Trophoblast cell (in vitro differentiated cells and primary cell): ENCODE measurements at regions not wholly inside any gene's neighbourhood (a gene's known extent, or its start where the extent isn't known, plus 50 kb on each side); places are given as distances from the start of the nearest gene placed in this dataset.

Experiments
- DNase-seq, 2 donors: peaks; one replicate each; pipeline ENCODE4 v3.0.0-alpha.2; 2016
- H2AFZ ChIP-seq: 2 replicates; pipeline ENCODE4 v1.6.1; 2013; ENCODE audit warnings: low read length, moderate library complexity, mild to moderate bottlenecking; ENCODE audit not compliant: insufficient read depth, poor library complexity
- H2AK5ac ChIP-seq: 2 replicates; pipeline ENCODE4 v1.6.1; 2013; ENCODE audit warnings: mild to moderate bottlenecking, low read length
- H2BK120ac ChIP-seq: 2 replicates; pipeline ENCODE4 v1.6.1; 2013; ENCODE audit warnings: low read length, mild to moderate bottlenecking, moderate library complexity; ENCODE audit not compliant: insufficient read depth, poor library complexity
- H2BK12ac ChIP-seq: 2 replicates; pipeline ENCODE4 v1.6.1; 2013; ENCODE audit warnings: mild to moderate bottlenecking, low read length, moderate library complexity
- H2BK5ac ChIP-seq: 2 replicates; pipeline ENCODE4 v1.6.1; 2013; ENCODE audit warnings: low read length, low read depth, moderate library complexity, mild to moderate bottlenecking; ENCODE audit not compliant: poor library complexity
- H3K14ac ChIP-seq: 2 replicates; pipeline ENCODE4 v1.6.1; 2013; ENCODE audit warnings: mild to moderate bottlenecking, low read length
- H3K18ac ChIP-seq: 2 replicates; pipeline ENCODE4 v1.6.1; 2013; ENCODE audit warnings: mild to moderate bottlenecking, low read length
- H3K23ac ChIP-seq: 2 replicates; pipeline ENCODE4 v1.6.1; 2013; ENCODE audit warnings: low read length
- H3K27ac ChIP-seq: 2 replicates; pipeline ENCODE4 v1.5.1; 2013; ENCODE audit warnings: low read depth, mild to moderate bottlenecking, inconsistent platforms, low read length, moderate library complexity
- H3K27me3 ChIP-seq: 2 replicates; pipeline ENCODE4 v1.6.1; 2013; ENCODE audit warnings: inconsistent platforms, mild to moderate bottlenecking, low read length, moderate library complexity; ENCODE audit not compliant: insufficient read depth
- H3K36me3 ChIP-seq, 2 experiments: 1 replicate in 1 of 2; 2 replicates in 1 of 2; pipeline ENCODE4 v1.6.1; 2013; ENCODE audit warnings: low read length in 2 of 2, mild to moderate bottlenecking in 2 of 2, moderate library complexity in 1 of 2; ENCODE audit not compliant: insufficient read depth in 2 of 2, control insufficient read depth in 1 of 2
- H3K4ac ChIP-seq: 2 replicates; pipeline ENCODE4 v1.6.1; 2013; ENCODE audit warnings: low read depth, mild to moderate bottlenecking, low read length, moderate library complexity
- H3K4me1 ChIP-seq, 2 experiments: 1 replicate in 1 of 2; 2 replicates in 1 of 2; pipeline ENCODE4 v1.6.1; 2013; ENCODE audit warnings: low read length in 2 of 2, mild to moderate bottlenecking in 2 of 2, moderate library complexity in 1 of 2; ENCODE audit not compliant: insufficient read depth in 2 of 2, control insufficient read depth in 1 of 2
- H3K4me2 ChIP-seq: 2 replicates; pipeline ENCODE4 v1.6.1; 2013; ENCODE audit warnings: inconsistent platforms, mild to moderate bottlenecking, low read length, moderate library complexity
- H3K4me3 ChIP-seq: 2 replicates; pipeline ENCODE4 v1.5.1; 2013; ENCODE audit warnings: mild to moderate bottlenecking, low read depth, low read length, inconsistent platforms
- H3K79me1 ChIP-seq: one replicate; pipeline ENCODE4 v1.6.1; 2013; ENCODE audit warnings: low read length
- H3K79me2 ChIP-seq: 2 replicates; pipeline ENCODE4 v1.6.1; 2013; ENCODE audit warnings: low read length, mild to moderate bottlenecking; ENCODE audit not compliant: control insufficient read depth, insufficient read depth, poor library complexity
- H3K9ac ChIP-seq: 2 replicates; pipeline ENCODE4 v1.6.1; 2013; ENCODE audit warnings: mild to moderate bottlenecking, low read length
- H3K9me3 ChIP-seq: 2 replicates; pipeline ENCODE4 v1.6.1; 2013; ENCODE audit warnings: low read depth, mild to moderate bottlenecking, control low read depth, inconsistent platforms, low read length; ENCODE audit not compliant: insufficient read depth
- H4K12ac ChIP-seq: 2 replicates; pipeline ENCODE4 v1.6.1; 2013; ENCODE audit warnings: low read depth, mild to moderate bottlenecking, low read length, moderate library complexity
- H4K8ac ChIP-seq: 2 replicates; pipeline ENCODE4 v1.6.1; 2013; ENCODE audit warnings: low read depth, mild to moderate bottlenecking, low read length, moderate library complexity
- H4K91ac ChIP-seq: one replicate; pipeline ENCODE4 v1.6.1; 2013; ENCODE audit warnings: low read depth, mild to moderate bottlenecking, low read length, moderate library complexity
- WGBS: extraction: QIAGEN DNeasy Blood & Tissue Kit; methylation state at CpG from one replicate; pipeline ENCODE4 v1.1.7; 2013; ENCODE audit warnings: missing lambda C conversion rate; ENCODE audit not compliant: insufficient read length, insufficient coverage; ENCODE audit errors: extremely low coverage; 5-methylcytosine and 5-hydroxymethylcytosine counted together

DNA sequence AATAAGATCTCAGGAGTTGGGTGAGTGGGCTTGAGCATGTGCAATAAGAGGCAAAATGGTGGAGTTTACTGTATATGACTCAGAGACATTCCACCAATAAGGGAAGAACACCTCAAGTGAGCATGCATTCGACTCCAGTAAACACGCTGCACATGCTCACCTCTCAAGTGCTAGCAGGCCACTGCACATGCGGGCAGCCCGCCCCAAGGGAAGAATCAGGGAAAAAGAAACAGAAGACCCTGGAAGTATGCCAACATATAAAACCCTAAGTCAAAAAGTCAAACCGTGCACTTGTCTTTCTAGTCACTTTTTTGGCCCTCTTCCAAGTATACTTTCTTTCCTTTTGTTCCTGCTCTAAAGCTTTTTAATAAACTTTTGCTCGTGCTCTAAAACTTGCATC, 245.3 kb upstream of the RASA1 start:
- H3K4ac ChIP-seq = no peak overlapping the region

DNA sequence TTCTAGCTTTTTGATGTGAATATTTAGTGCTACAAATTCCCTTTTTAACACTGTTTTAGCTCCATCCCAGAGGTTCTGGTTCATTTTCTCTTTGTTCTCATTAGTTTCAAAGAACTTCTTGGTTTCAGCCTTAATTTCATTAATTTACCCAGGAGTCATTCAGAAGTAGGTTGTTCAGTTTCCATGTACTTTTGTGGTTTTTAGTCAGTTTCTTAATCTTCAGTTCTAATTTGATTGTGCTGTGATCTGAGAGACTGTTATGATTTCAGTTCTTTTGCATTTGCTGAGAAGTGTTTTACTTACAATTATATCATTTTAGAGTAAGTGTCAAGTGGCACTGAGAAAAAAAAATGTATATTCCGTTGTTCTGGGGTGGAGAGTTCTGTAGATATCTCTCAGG, 240.1 kb upstream of the RASA1 start:
- no peak overlapping the region for H3K4ac ChIP-seq
- WGBS = no CpG with 5 or more reads among the region's 1 CpG
- no peak overlapping the region for H3K23ac ChIP-seq
- H2AFZ ChIP-seq = no peak overlapping the region
- no peak overlapping the region for H2BK120ac ChIP-seq
- no peaks in the 10 kb centered on the region for H3K79me1 ChIP-seq
- H3K4me2 ChIP-seq = no peak overlapping the region
- no peak overlapping the region for H4K12ac ChIP-seq
- H3K9me3 ChIP-seq = no peaks in the 10 kb centered on the region
- H3K18ac ChIP-seq = no peak overlapping the region
- DNase-seq = no peak
- H4K91ac ChIP-seq = no peak overlapping the region
- H3K36me3 ChIP-seq = no peaks in the 10 kb centered on the region
- no peak overlapping the region for H3K9ac ChIP-seq
- H2BK5ac ChIP-seq = no peak overlapping the region
- no peaks in the 10 kb centered on the region for H3K27me3 ChIP-seq
- H3K14ac ChIP-seq = no peak overlapping the region
- no peak overlapping the region for H2BK12ac ChIP-seq
- H4K8ac ChIP-seq = no peak overlapping the region
- no peak overlapping the region for H3K4me3 ChIP-seq
- H3K4me1 ChIP-seq = peaks cover 7 to 10% of the 10 kb centered on the region in 2 experiments
- no peaks in the 10 kb centered on the region for H3K79me2 ChIP-seq
- H3K27ac ChIP-seq = no peak overlapping the region
- H2AK5ac ChIP-seq = no peak overlapping the region

More for the DNA sequence above, 245.3 kb upstream of the RASA1 start:
- Histone ChIP-seq H4K91ac (no peak overlapping the region), H3K4me1 (peaks cover 7 to 8% of the 10 kb centered on the region in 2 experiments), H3K9me3 (peaks cover 3% of the 10 kb centered on the region), H3K18ac (no peak overlapping the region), H3K79me1 (no peaks in the 10 kb centered on the region), H4K12ac (no peak overlapping the region), H3K14ac (no peak overlapping the region), H3K23ac (no peak overlapping the region), H4K8ac (no peak overlapping the region), H3K27me3 (no peaks in the 10 kb centered on the region), H3K79me2 (no peaks in the 10 kb centered on the region), H2AK5ac (no peak overlapping the region), H3K36me3 (no peaks in the 10 kb centered on the region), H2BK120ac (no peak overlapping the region), H3K4me3 (no peak overlapping the region), H3K4me2 (no peak overlapping the region), H3K9ac (no peak overlapping the region), H2AFZ (no peak overlapping the region), H3K27ac (no peak overlapping the region), H2BK12ac (no peak overlapping the region), H2BK5ac (no peak overlapping the region)
- DNase-seq = no peak
- WGBS = no CpG with 5 or more reads among the region's 6 CpGs

DNA sequence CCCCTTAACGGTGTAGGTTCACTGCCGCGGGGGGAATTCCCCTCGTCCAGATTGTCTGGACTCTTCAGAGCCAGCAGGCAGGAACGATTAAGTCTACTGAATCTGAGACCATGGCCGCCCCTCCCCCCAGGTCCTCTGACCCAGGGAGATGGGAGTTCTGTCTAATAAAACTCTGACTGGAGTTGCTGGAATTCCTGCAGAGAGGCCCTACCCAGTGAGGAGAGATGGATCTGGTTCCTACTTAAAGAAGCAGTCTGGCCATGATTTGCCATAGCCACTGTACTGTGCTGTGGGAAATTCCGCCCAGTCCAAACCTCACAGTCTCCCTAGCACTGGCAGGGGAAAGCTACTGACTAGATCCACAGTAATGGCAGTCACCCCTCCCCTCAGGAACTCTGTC, 237.7 kb upstream of the RASA1 start:
- Histone ChIP-seq H3K23ac (no peak overlapping the region), H3K4me1 (peaks cover 7 to 10% of the 10 kb centered on the region in 2 experiments), H3K4me2 (no peak overlapping the region), H2BK120ac (no peak overlapping the region), H2AK5ac (no peak overlapping the region), H2AFZ (no peak overlapping the region), H2BK5ac (no peak overlapping the region), H3K18ac (no peak overlapping the region), H3K9ac (no peak overlapping the region), H3K14ac (peak overlapping the region; percentile 30), H2BK12ac (no peak overlapping the region), H4K8ac (no peak overlapping the region), H3K4ac (no peak overlapping the region), H3K27ac (no peak overlapping the region), H3K36me3 (no peaks in the 10 kb centered on the region), H3K79me2 (no peaks in the 10 kb centered on the region), H3K9me3 (no peaks in the 10 kb centered on the region), H3K79me1 (no peaks in the 10 kb centered on the region), H3K27me3 (no peaks in the 10 kb centered on the region), H4K12ac (no peak overlapping the region), H4K91ac (no peak overlapping the region), H3K4me3 (no peak overlapping the region)
- no peak for DNase-seq
- no CpG with 5 or more reads among the region's 7 CpGs for WGBS

DNA sequence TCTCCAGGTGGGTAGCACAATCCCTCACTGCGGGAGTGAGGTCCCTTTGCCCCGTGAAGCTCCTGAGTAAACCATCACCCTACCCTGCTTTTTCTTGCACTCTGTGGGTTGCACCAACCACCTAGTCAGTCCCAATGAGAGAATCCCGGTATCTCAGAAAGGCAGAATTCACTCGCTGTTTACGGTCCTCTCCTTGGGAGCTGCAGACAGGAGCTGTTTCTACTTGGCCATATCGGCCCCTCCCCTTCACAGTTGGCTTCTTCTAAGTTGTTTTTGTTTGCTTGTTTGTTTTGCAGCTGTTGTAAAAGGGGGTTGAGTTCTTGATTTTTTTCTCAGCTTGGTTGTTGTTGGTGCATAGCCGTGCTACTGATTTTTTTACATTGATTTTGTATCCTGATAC, 237.0 kb upstream of the RASA1 start:
- Histone ChIP-seq H2AK5ac (no peak overlapping the region), H2BK120ac (no peak overlapping the region), H3K18ac (no peak overlapping the region), H3K4me2 (no peak overlapping the region), H2BK12ac (no peak overlapping the region), H3K27ac (no peak overlapping the region), H3K4me1 (peaks cover 7 to 10% of the 10 kb centered on the region in 2 experiments), H3K9ac (no peak overlapping the region), H4K91ac (no peak overlapping the region), H3K79me2 (no peaks in the 10 kb centered on the region), H2AFZ (no peak overlapping the region), H2BK5ac (no peak overlapping the region), H3K79me1 (no peaks in the 10 kb centered on the region), H4K8ac (no peak overlapping the region), H3K23ac (no peak overlapping the region), H3K27me3 (no peaks in the 10 kb centered on the region), H3K36me3 (no peaks in the 10 kb centered on the region), H3K9me3 (no peaks in the 10 kb centered on the region), H4K12ac (no peak overlapping the region), H3K14ac (no peak overlapping the region), H3K4ac (no peak overlapping the region), H3K4me3 (no peak overlapping the region)
- DNase-seq = no peak
- no CpG with 5 or more reads among the region's 7 CpGs for WGBS
